Psoas muscle (tissue), 7 donors: ENCODE measurements at regions not wholly inside any gene's neighbourhood (a gene's known extent, or its start where the extent isn't known, plus 50 kb on each side); places are given as distances from the start of the nearest gene placed in this dataset.
A peak's percentile ranks its signal among the peaks of the same experiment; 100 is the strongest.

Experiments used
- ATAC-seq, 4 donors: fragments of 200-7000 bp; cut with Tn5 transposase; one replicate each; pipeline ENCODE4 v1.9.1; 2020; ENCODE audit warnings: moderate library complexity in 3 of 4, mild to moderate bottlenecking in 2 of 4
- DNase-seq, 2 donors: peaks; one replicate each; pipeline ENCODE4 v3.0.0-alpha.2; 2020
- H3K27ac ChIP-seq: fragments of 200-600 bp; one replicate; pipeline ENCODE4 v1.8.0; 2022
- H3K27me3 ChIP-seq, 3 donors: fragments of 200-600 bp in 1 of 3; one replicate each; pipeline versions ENCODE4 v1.6.1 to v1.8.0; 2013 to 2022; ENCODE audit warnings: low read length in 2 of 3, mild to moderate bottlenecking in 2 of 3, moderate library complexity in 1 of 3; ENCODE audit not compliant: insufficient read depth in 3 of 3
- H3K36me3 ChIP-seq, 2 donors: fragments of 200-600 bp in 1 of 2; one replicate each; pipeline versions ENCODE4 v1.6.1 to v1.8.0; 2013 to 2022; ENCODE audit warnings: low read depth in 1 of 2, mild to moderate bottlenecking in 1 of 2, moderate library complexity in 1 of 2; ENCODE audit not compliant: insufficient read depth in 1 of 2
- H3K4me1 ChIP-seq: fragments of 200-600 bp; one replicate; pipeline ENCODE4 v1.8.0; 2022
- H3K4me3 ChIP-seq: fragments of 200-600 bp; one replicate; pipeline ENCODE4 v1.8.0; 2022; ENCODE audit warnings: mild to moderate bottlenecking
- H3K9me3 ChIP-seq: fragments of 200-600 bp; one replicate; pipeline ENCODE4 v1.8.0; 2022
- CTCF ChIP-seq: fragments of 200-600 bp; IDR thresholded peaks from one replicate; pipeline ENCODE4 v1.8.0; 2022; ENCODE audit warnings: antibody characterized with exemption
- WGBS, 3 donors: extraction: QIAGEN DNeasy Blood & Tissue Kit; methylation state at CpG; one replicate each; pipeline versions ENCODE4 v1.1.6 to v1.1.7; 2013; 5-methylcytosine and 5-hydroxymethylcytosine counted together
- intact Hi-C, 2 donors: fragments of 100-400 bp; cut with DNase I; formaldehyde crosslinking; loops; one replicate each; pipeline versions ENCODE4 v1.11.0 to v1.14.2; 2022
- donor health status: healthy with polysubstance abuse.
- donor health status: DM: no; HTN: no; CAD: no; lungs with moderate emphysema.
- donor health status: Bipolar disorder and iron deficiency.
- donor health status: healthy.
- donor health status: DM: yes; HTN: yes; CAD: no.
- donor health status: DM: no; HTN: no; CAD: no.
- donor health status: DM: yes; HTN: yes; CAD: no.

GRCh38 chr4:54941994-54942552, 183.3 kb downstream of the KDR start:
- intact Hi-C loops: no loop called here
- Histone ChIP-seq H3K27me3 (no peaks in the 10 kb centered on the region), H3K27ac (peak overlapping the region; percentile 23), H3K4me3 (no peak overlapping the region), H3K4me1 (no peaks in the 10 kb centered on the region), H3K9me3 (no peaks in the 10 kb centered on the region), H3K36me3 (no peaks in the 10 kb centered on the region)
- DNase-seq (peak in 1 of 2 donors; percentile 16), ATAC-seq (peak in 1 of 4 donors; percentile 36)
- no peak for TF ChIP-seq CTCF
- 54 to 57% (median 55%) methylated on average over 10 of the region's 10 CpGs for WGBS, 3 donors

DNA sequence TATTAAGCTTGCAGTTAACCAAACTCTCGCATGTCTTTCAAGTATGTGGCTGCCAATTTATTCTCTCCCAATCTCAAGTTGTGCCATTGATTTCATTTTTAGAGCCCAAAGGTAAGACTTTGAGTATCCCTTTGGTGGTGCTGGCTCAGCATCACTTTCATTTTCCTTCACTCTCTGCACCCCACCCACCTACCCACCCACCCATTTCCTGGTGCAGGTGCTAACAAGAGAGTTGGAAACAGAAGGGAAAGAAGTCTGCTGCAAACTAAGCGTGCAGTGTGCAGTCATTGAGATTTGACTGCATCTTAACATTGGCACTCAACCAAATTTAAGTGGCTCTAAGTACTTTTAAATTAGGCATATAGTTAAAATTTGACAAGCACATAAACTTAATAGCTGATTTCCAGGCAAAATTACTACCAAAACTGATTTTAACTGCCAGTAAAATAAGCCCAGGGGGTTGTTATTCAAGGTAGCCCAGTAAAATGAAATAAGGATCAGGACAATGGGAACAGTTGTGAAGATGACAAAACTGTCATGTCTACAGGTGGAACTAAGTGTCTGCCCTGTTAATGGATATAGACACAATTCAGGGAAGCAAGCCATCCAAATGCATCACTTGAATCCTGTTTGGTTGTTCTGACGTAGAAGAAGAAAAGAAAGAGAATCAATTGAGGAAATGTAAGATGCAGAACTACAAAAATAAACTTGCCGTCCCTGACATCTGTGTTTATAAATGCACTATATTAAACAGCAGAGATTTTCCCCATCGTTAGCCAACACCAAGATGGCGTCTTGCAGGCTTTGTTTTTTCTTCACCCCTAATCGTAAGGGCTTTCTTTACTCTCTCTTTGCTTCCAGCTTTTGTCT, 184.2 kb downstream of the KDR start:
- H3K4me1 ChIP-seq: no peaks in the 10 kb centered on the region
- H3K9me3 ChIP-seq: no peaks in the 10 kb centered on the region
- peak overlapping the region; percentile 23 for H3K27ac ChIP-seq
- WGBS, 3 donors: 65 to 73% (median 69%) methylated on average over 7 of the region's 7 CpGs
- no peak for ATAC-seq
- TF ChIP-seq CTCF: no peak
- DNase-seq: no peak
- intact Hi-C loops: no loop called here
- no peaks in the 10 kb centered on the region for H3K27me3 ChIP-seq
- no peaks in the 10 kb centered on the region for H3K36me3 ChIP-seq
- H3K4me3 ChIP-seq: no peak overlapping the region

- Histone ChIP-seq H3K36me3 (no peaks in the 10 kb centered on the region), H3K4me1 (no peaks in the 10 kb centered on the region), H3K27ac (no peak overlapping the region), H3K4me3 (no peak overlapping the region), H3K9me3 (no peaks in the 10 kb centered on the region), H3K27me3 (no peaks in the 10 kb centered on the region)
- intact Hi-C loops: no loop called here
- DNase-seq: no peak
- TF ChIP-seq CTCF: no peak
- no peak for ATAC-seq
- WGBS, 3 donors: 24 to 29% (median 26%) methylated on average over 2 of the region's 2 CpGs
Observed at GRCh38 chr4:54937501-54937900, 187.9 kb downstream of the KDR start.

DNA sequence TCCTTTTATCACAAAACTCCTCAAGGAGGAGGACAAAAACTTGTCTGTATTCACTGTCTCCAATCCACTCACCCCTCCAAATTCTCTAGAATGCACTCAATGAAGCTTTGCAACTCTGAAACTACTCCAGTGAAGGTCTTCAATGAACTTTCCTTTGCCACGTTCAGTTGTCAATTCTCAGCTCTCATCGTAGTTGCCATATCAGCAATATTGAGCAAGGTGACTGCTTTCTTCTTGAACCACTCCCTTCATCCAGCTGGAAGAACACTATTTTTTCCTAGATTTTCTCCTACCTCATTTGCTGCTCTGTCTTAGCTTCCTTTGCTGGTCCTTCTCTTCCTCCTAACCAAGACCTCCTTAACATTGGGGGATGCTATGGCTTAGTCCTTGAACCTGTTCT, 191.8 kb downstream of the KDR start:
- intact Hi-C loops: no loop called here
- no peaks in the 10 kb centered on the region for H3K36me3 ChIP-seq
- H3K9me3 ChIP-seq: no peaks in the 10 kb centered on the region
- no peak for ATAC-seq
- H3K4me3 ChIP-seq: no peak overlapping the region
- H3K27me3 ChIP-seq: no peaks in the 10 kb centered on the region
- H3K27ac ChIP-seq: no peak overlapping the region
- no peak for TF ChIP-seq CTCF
- DNase-seq: no peak
- H3K4me1 ChIP-seq: no peaks in the 10 kb centered on the region
- 94 to 97% (median 95%) methylated on average over 2 of the region's 2 CpGs for WGBS, 3 donors
